ENCODE measurements at regions not wholly inside any gene's neighbourhood (a gene's known extent, or its start where the extent isn't known, plus 50 kb on each side); places are given as distances from the start of the nearest gene placed in this dataset.
A peak's percentile ranks its signal among the peaks of the same experiment; 100 is the strongest.

DNA sequence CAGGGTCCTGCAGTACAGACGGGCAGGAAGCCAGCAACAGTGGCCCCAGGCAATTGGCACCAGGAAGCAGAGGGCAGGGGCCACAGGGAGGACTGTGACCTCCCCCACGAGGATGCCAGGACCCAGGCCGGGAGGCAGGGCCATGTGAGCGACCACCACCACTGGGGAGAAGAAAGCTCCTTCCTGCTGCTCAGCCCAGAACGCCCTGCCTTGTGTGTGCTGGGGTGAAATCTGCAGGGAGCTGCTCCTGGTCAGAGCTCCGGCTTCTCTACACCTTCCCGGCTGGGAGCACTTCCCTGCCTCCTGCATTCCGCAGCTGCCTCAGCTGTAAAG lies 100.4 kb downstream of the HMX1 start:
- no peak overlapping the region for H2BK120ac ChIP-seq (replicated peaks; ENCODE audit: low read depth, low read length)
- no peaks in the 10 kb centered on the region for H3K79me1 ChIP-seq (ENCODE audit: low read depth, low read length)
- 58% methylated on average over 8 of the region's 8 CpGs; no CpG with 5 or more reads in 1 of the 2 experiments for WGBS, 2 experiments (ENCODE audit: extremely low coverage in 1 of 2, insufficient coverage in 1 of 2, insufficient read length in 1 of 2, insufficient replicate concordance in 2 of 2, low coverage in 1 of 2, low lambda C conversion rate in 2 of 2, missing lambda C conversion rate in 1 of 2)
- H2BK15ac ChIP-seq (ENCODE audit: low read length) = no peak overlapping the region
- no peak overlapping the region for H2AK5ac ChIP-seq (ENCODE audit: low read depth, low read length)
- H3K27ac ChIP-seq (ENCODE audit: low read depth, low read length) = no peak overlapping the region
- no peak overlapping the region for H3K4me3 ChIP-seq (ENCODE audit: extremely low read depth in 1 of 4, insufficient read depth in 2 of 4, low read depth in 3 of 4, low read length in 4 of 4)
- H4K91ac ChIP-seq (replicated peaks; ENCODE audit: insufficient read length, low read length) = no peak overlapping the region
- H3K4me1 ChIP-seq (replicated peaks in 1 of 4; ENCODE audit: control insufficient read depth in 3 of 4, insufficient read depth in 4 of 4, low read length in 3 of 4) = peaks cover 0 to 7% (median 2%) of the 10 kb centered on the region in 4 experiments; a peak in 4 of 7 replicates
- H2BK5ac ChIP-seq (ENCODE audit: low read depth, low read length) = no peak overlapping the region
- DNase-seq (ENCODE audit: low read depth in 1 of 2, low spot score in 2 of 2) (no peak), FAIRE-seq (no peak)
- no peak overlapping the region for H3K14ac ChIP-seq (ENCODE audit: insufficient read length)
- H3K23ac ChIP-seq (ENCODE audit: insufficient read length) = no peak overlapping the region
- no peak overlapping the region; a peak in 1 of 4 replicates for H3K4me2 ChIP-seq (ENCODE audit: insufficient read depth in 1 of 2, low read depth in 2 of 2, low read length in 2 of 2)
- no peaks in the 10 kb centered on the region for H3K27me3 ChIP-seq (replicated peaks in 1 of 4; ENCODE audit: control insufficient read depth in 3 of 4, extremely low read depth in 1 of 4, insufficient read depth in 3 of 4, low read length in 3 of 4)
- H3K36me3 ChIP-seq (ENCODE audit: control insufficient read depth in 2 of 4, insufficient read depth in 4 of 4, low read length in 3 of 4) = no peaks in the 10 kb centered on the region
- ChIA-PET CTCF (ENCODE audit: partially characterized antibody) (interaction anchor here (1.0 to 1.1 kb wide), 2 partner anchors 9 to 83 kb away, joined by 3 to 4 read pairs; no protein-coding TSS in a partner anchor), POLR2A (ENCODE audit: partially characterized antibody) (no interaction called here)
- no peak overlapping the region for H4K8ac ChIP-seq (ENCODE audit: extremely low read depth, insufficient read depth, low read length)
- H3K18ac ChIP-seq (ENCODE audit: extremely low read depth, low read length) = no peak overlapping the region
- H3K9ac ChIP-seq (replicated peaks in 1 of 4; ENCODE audit: extremely low read depth in 1 of 4, low read depth in 3 of 4, low read length in 3 of 4) = no peak overlapping the region
- no peak overlapping the region for H3K4ac ChIP-seq (replicated peaks; ENCODE audit: insufficient read length, low read depth, low read length)
- H2BK20ac ChIP-seq (ENCODE audit: low read length) = no peak overlapping the region
- no peak overlapping the region for H4K5ac ChIP-seq (ENCODE audit: insufficient read length, low read depth, low read length)
- peaks cover 0 to 3% of the 10 kb centered on the region in 2 experiments for H4K20me1 ChIP-seq (replicated peaks in 1 of 2; ENCODE audit: control insufficient read depth in 1 of 2, insufficient read depth in 2 of 2, low read length in 2 of 2)
- H3K23me2 ChIP-seq (ENCODE audit: low read depth, low read length) = no peaks in the 10 kb centered on the region
- H2BK12ac ChIP-seq (ENCODE audit: low read depth, low read length) = no peak overlapping the region; the same call in 1 of the 2 replicates
- H2AFZ ChIP-seq (ENCODE audit: low read length) = peak overlapping the region; percentile 75
- no peak overlapping the region for H3K56ac ChIP-seq (replicated peaks; ENCODE audit: insufficient read length, low read depth, low read length)
- no peaks in the 10 kb centered on the region for H3K9me3 ChIP-seq (ENCODE audit: insufficient read depth in 2 of 2, low read depth in 1 of 2, low read length in 1 of 2)
- H3K79me2 ChIP-seq (ENCODE audit: control insufficient read depth in 1 of 2, insufficient read depth in 2 of 2, low read length in 2 of 2) = no peaks in the 10 kb centered on the region
- TF ChIP-seq, protein P1, sequence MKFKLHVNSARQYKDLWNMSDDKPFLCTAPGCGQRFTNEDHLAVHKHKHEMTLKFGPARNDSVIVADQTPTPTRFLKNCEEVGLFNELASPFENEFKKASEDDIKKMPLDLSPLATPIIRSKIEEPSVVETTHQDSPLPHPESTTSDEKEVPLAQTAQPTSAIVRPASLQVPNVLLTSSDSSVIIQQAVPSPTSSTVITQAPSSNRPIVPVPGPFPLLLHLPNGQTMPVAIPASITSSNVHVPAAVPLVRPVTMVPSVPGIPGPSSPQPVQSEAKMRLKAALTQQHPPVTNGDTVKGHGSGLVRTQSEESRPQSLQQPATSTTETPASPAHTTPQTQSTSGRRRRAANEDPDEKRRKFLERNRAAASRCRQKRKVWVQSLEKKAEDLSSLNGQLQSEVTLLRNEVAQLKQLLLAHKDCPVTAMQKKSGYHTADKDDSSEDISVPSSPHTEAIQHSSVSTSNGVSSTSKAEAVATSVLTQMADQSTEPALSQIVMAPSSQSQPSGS (IDR thresholded peaks at IDR 0.05; ENCODE audit: low read length) = no peak
- no peak for TF ChIP-seq JUND (IDR thresholded peaks at IDR 0.05; ENCODE audit: low read length)
- no peak for TF ChIP-seq KDM4A (IDR thresholded peaks at IDR 0.05; ENCODE audit: low read depth, low read length, severe bottlenecking)
- no peak for TF ChIP-seq CHD2 (IDR thresholded peaks at IDR 0.05; ENCODE audit: low read length)
- TF ChIP-seq SAP30 (IDR thresholded peaks at IDR 0.05; ENCODE audit: insufficient read depth, insufficient replicate concordance, low read length) = no peak
- no peak for TF ChIP-seq RAD21 (IDR thresholded peaks at IDR 0.05 in 1 of 2, conservative IDR thresholded peaks at IDR 0.05 in 1 of 2; ENCODE audit: low read depth in 2 of 2, low read length in 2 of 2)
- TF ChIP-seq SUZ12 (IDR thresholded peaks at IDR 0.05; ENCODE audit: low read length) = no peak
- no peak for TF ChIP-seq GABPA (IDR thresholded peaks at IDR 0.05; ENCODE audit: borderline replicate concordance, insufficient read depth, low read length)
- TF ChIP-seq POU5F1 (IDR thresholded peaks at IDR 0.05; ENCODE audit: low read depth, low read length) = no peak
- TF ChIP-seq, protein P2, sequence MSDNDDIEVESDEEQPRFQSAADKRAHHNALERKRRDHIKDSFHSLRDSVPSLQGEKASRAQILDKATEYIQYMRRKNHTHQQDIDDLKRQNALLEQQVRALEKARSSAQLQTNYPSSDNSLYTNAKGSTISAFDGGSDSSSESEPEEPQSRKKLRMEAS (IDR thresholded peaks at IDR 0.05) = no peak
- no peak for TF ChIP-seq CBX8 (IDR thresholded peaks at IDR 0.05; ENCODE audit: borderline replicate concordance, low read depth, low read length)

All from H1 (cell line).